ENCODE measurements at regions not wholly inside any gene's neighbourhood (a gene's known extent, or its start where the extent isn't known, plus 50 kb on each side); places are given as distances from the start of the nearest gene placed in this dataset.

- TF ChIP-seq POLR2AphosphoS5 (IDR thresholded peaks at IDR 0.05): no peak
- TF ChIP-seq CTCF (IDR thresholded peaks at IDR 0.05): no peak
- TF ChIP-seq POLR2A (IDR thresholded peaks at IDR 0.05): no peak
These were observed 718.2 kb upstream of the GRM7 start for GRCh38 chr3:6142707-6143106.

Measured in prostate gland (tissue), 2 donors.